ENCODE measurements at regions not wholly inside any gene's neighbourhood (a gene's known extent, or its start where the extent isn't known, plus 50 kb on each side); places are given as distances from the start of the nearest gene placed in this dataset.

- no peaks in the 10 kb centered on the region for H3K27me3 ChIP-seq
- H3K27ac ChIP-seq: no peak overlapping the region
- no peaks in the 10 kb centered on the region for H3K4me1 ChIP-seq
- H3K4me3 ChIP-seq (replicated peaks in 1 of 3): no peak overlapping the region
- DNase-seq: no peak
- H3K36me3 ChIP-seq: no peaks in the 10 kb centered on the region
- no peak for TF ChIP-seq POLR2A (IDR thresholded peaks at IDR 0.05)
- no peak for TF ChIP-seq CTCF (IDR thresholded peaks at IDR 0.05)
- intact Hi-C loops (cut with DNase I): no loop called here
- H3K9me3 ChIP-seq: no peaks in the 10 kb centered on the region
Observed at GRCh38 chr4:100826067-100826466, 308.2 kb upstream of the EMCN start.

GRCh38 chr4:100823993-100824323 lies 306.1 kb upstream of the EMCN start:
- Histone ChIP-seq H3K27ac (no peak overlapping the region), H3K4me3 (replicated peaks in 1 of 3) (no peak overlapping the region), H3K27me3 (no peaks in the 10 kb centered on the region), H3K9me3 (no peaks in the 10 kb centered on the region), H3K4me1 (no peaks in the 10 kb centered on the region), H3K36me3 (no peaks in the 10 kb centered on the region)
- no peak for DNase-seq
- TF ChIP-seq CTCF (IDR thresholded peaks at IDR 0.05): no peak
- TF ChIP-seq POLR2A (IDR thresholded peaks at IDR 0.05): no peak
- intact Hi-C loops (cut with DNase I): no loop called here

GRCh38 chr4:100823066-100823992 lies 305.5 kb upstream of the EMCN start:
- Histone ChIP-seq H3K27ac (no peak overlapping the region), H3K9me3 (no peaks in the 10 kb centered on the region), H3K4me3 (replicated peaks in 1 of 3) (no peak overlapping the region), H3K36me3 (no peaks in the 10 kb centered on the region), H3K4me1 (no peaks in the 10 kb centered on the region), H3K27me3 (no peaks in the 10 kb centered on the region)
- no peak for TF ChIP-seq POLR2A (IDR thresholded peaks at IDR 0.05)
- TF ChIP-seq CTCF (IDR thresholded peaks at IDR 0.05): no peak
- WGBS, 2 donors: 71 to 79% methylated on average over 4 of the region's 4 CpGs
- DNase-seq: no peak
- intact Hi-C loops (cut with DNase I): no loop called here

- no peak for DNase-seq
- TF ChIP-seq POLR2A (IDR thresholded peaks at IDR 0.05) (no peak), CTCF (IDR thresholded peaks at IDR 0.05) (no peak)
- H3K4me3 ChIP-seq (replicated peaks in 1 of 3): no peak overlapping the region
- no peaks in the 10 kb centered on the region for H3K36me3 ChIP-seq
- H3K27me3 ChIP-seq: no peaks in the 10 kb centered on the region
- no peaks in the 10 kb centered on the region for H3K9me3 ChIP-seq
- H3K4me1 ChIP-seq: no peaks in the 10 kb centered on the region
- intact Hi-C loops (cut with DNase I): no loop called here
- no peak overlapping the region for H3K27ac ChIP-seq
- WGBS, 2 donors: 92 to 94% methylated on average over 3 of the region's 3 CpGs
Observed at GRCh38 chr4:100820249-100820648, 302.4 kb upstream of the EMCN start.

GRCh38 chr4:100819505-100819904 lies 301.7 kb upstream of the EMCN start:
- Histone ChIP-seq H3K27ac (no peak overlapping the region), H3K4me1 (no peaks in the 10 kb centered on the region), H3K9me3 (no peaks in the 10 kb centered on the region), H3K4me3 (replicated peaks in 1 of 3) (no peak overlapping the region), H3K36me3 (no peaks in the 10 kb centered on the region), H3K27me3 (no peaks in the 10 kb centered on the region)
- DNase-seq: no peak
- intact Hi-C loops (cut with DNase I): no loop called here
- 34 to 45% methylated on average over 5 of the region's 5 CpGs for WGBS, 2 donors
- TF ChIP-seq POLR2A (IDR thresholded peaks at IDR 0.05) (no peak), CTCF (IDR thresholded peaks at IDR 0.05) (no peak)

Measured in thyroid gland (tissue), 4 donors.